Mesendoderm (in vitro differentiated cells): ENCODE measurements at regions not wholly inside any gene's neighbourhood (a gene's known extent, or its start where the extent isn't known, plus 50 kb on each side); places are given as distances from the start of the nearest gene placed in this dataset.

Source experiments
- DNase-seq: peaks from one replicate; pipeline ENCODE4 v3.0.0; 2013
- H2AK5ac ChIP-seq: 2 replicates; pipeline ENCODE4 v1.6.1; 2013; ENCODE audit warnings: low read length, inconsistent platforms
- H2BK120ac ChIP-seq: 2 replicates; pipeline ENCODE4 v1.6.1; 2013; ENCODE audit warnings: low read depth, mild to moderate bottlenecking, low read length, moderate library complexity, mixed read lengths
- H2BK15ac ChIP-seq: replicated peaks from 2 replicates; pipeline ENCODE4 v1.6.1; 2013; ENCODE audit warnings: low read depth, mild to moderate bottlenecking, moderate library complexity
- H2BK5ac ChIP-seq: 2 replicates; pipeline ENCODE4 v1.6.1; 2013; ENCODE audit warnings: low read length, inconsistent platforms
- H3K18ac ChIP-seq: 2 replicates; pipeline ENCODE4 v1.6.1; 2013; ENCODE audit warnings: mild to moderate bottlenecking, low read length, mixed read lengths
- H3K23ac ChIP-seq: one replicate; pipeline ENCODE4 v1.6.1; 2013; ENCODE audit warnings: low read length
- H3K27ac ChIP-seq: 2 replicates; pipeline ENCODE4 v1.5.1; 2013; ENCODE audit warnings: low read depth, mild to moderate bottlenecking, inconsistent platforms, low read length, moderate library complexity
- H3K27me3 ChIP-seq: 2 replicates; pipeline ENCODE4 v1.6.1; 2013; ENCODE audit warnings: low read length, control low read depth, mild to moderate bottlenecking, inconsistent platforms; ENCODE audit not compliant: insufficient read depth, poor library complexity
- H3K36me3 ChIP-seq: 2 replicates; pipeline ENCODE4 v1.6.1; 2013; ENCODE audit warnings: low read length, inconsistent platforms; ENCODE audit not compliant: control insufficient read depth, insufficient read depth
- H3K4ac ChIP-seq: one replicate; pipeline ENCODE4 v1.6.1; 2013; ENCODE audit warnings: low read depth, mild to moderate bottlenecking, low read length, moderate library complexity
- H3K4me1 ChIP-seq: 2 replicates; pipeline ENCODE4 v1.6.1; 2013; ENCODE audit warnings: low read depth, low read length, inconsistent platforms; ENCODE audit not compliant: control insufficient read depth
- H3K4me2 ChIP-seq: 2 replicates; pipeline ENCODE4 v1.6.1; 2013; ENCODE audit warnings: low read length
- H3K4me3 ChIP-seq: 2 replicates; pipeline ENCODE4 v1.5.1; 2013; ENCODE audit warnings: mild to moderate bottlenecking, low read length
- H3K56ac ChIP-seq: one replicate; pipeline ENCODE4 v1.6.1; 2013; ENCODE audit warnings: low read length
- H3K79me1 ChIP-seq: 2 replicates; pipeline ENCODE4 v1.6.1; 2013; ENCODE audit warnings: low read length, inconsistent platforms
- H3K79me2 ChIP-seq: 2 replicates; pipeline ENCODE4 v1.6.1; 2013; ENCODE audit warnings: mild to moderate bottlenecking, low read length; ENCODE audit not compliant: control insufficient read depth, insufficient read depth
- H3K9ac ChIP-seq: 2 replicates; pipeline ENCODE4 v1.6.1; 2013; ENCODE audit warnings: low read length, inconsistent platforms
- H4K5ac ChIP-seq: one replicate; pipeline ENCODE4 v1.6.1; 2013; ENCODE audit warnings: low read length
- H4K8ac ChIP-seq: one replicate; pipeline ENCODE4 v1.6.1; 2013; ENCODE audit warnings: low read depth, mild to moderate bottlenecking, control low read depth, low read length, moderate library complexity
- WGBS: extraction: QIAGEN DNeasy Blood & Tissue Kit; methylation state at CpG from one replicate; pipeline ENCODE4 v1.1.7; 2013; ENCODE audit warnings: low lambda C conversion rate, missing lambda C conversion rate; ENCODE audit not compliant: insufficient coverage; ENCODE audit errors: extremely low coverage; 5-methylcytosine and 5-hydroxymethylcytosine counted together

- WGBS: no CpG with 5 or more reads among the region's 2 CpGs
- no peak for DNase-seq
- Histone ChIP-seq H3K18ac (no peak overlapping the region), H3K36me3 (no peaks in the 10 kb centered on the region), H3K23ac (no peak overlapping the region), H4K8ac (no peak overlapping the region), H2BK120ac (no peak overlapping the region), H2BK5ac (no peak overlapping the region), H3K4me1 (peaks cover 2% of the 10 kb centered on the region), H2AK5ac (no peak overlapping the region), H3K79me2 (no peaks in the 10 kb centered on the region), H3K27ac (no peak overlapping the region), H3K4ac (no peak overlapping the region), H3K27me3 (no peaks in the 10 kb centered on the region), H2BK15ac (no peak overlapping the region), H3K4me2 (no peak overlapping the region), H3K79me1 (no peaks in the 10 kb centered on the region), H3K4me3 (no peak overlapping the region), H3K56ac (no peak overlapping the region), H4K5ac (no peak overlapping the region), H3K9ac (no peak overlapping the region)
These were observed 92.9 kb upstream of the SYNDIG1 start for GRCh38 chr20:24376311-24377099.

DNA sequence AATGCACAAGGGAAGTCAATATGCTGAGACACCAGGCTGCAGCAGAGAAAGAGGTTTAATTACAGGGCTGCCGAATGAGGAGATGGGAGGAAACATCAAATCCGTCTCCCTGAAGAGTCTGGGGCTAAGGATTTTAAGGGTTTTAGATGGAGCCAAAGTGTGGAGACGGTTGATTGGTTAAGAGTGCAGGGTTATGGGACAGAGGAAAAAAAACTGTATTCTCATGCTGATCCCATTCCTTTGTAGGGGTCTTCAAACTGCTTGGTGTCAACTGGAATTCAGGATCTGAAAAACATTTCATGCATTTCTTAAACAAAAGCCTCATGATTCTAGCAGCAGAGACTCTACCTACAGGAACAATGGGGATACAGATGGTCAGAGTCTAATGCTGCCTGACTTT, 96.1 kb upstream of the SYNDIG1 start:
- Histone ChIP-seq H2AK5ac (no peak overlapping the region), H2BK5ac (no peak overlapping the region), H2BK15ac (no peak overlapping the region), H3K56ac (no peak overlapping the region), H4K8ac (no peak overlapping the region), H3K4me2 (no peak overlapping the region), H3K79me1 (no peaks in the 10 kb centered on the region), H3K27me3 (no peaks in the 10 kb centered on the region), H3K27ac (no peak overlapping the region), H3K18ac (no peak overlapping the region), H3K79me2 (no peaks in the 10 kb centered on the region), H3K4ac (no peak overlapping the region), H3K9ac (no peak overlapping the region), H2BK120ac (no peak overlapping the region), H4K5ac (no peak overlapping the region), H3K23ac (no peak overlapping the region), H3K36me3 (no peaks in the 10 kb centered on the region), H3K4me1 (no peaks in the 10 kb centered on the region), H3K4me3 (no peak overlapping the region)
- no CpG with 5 or more reads among the region's 3 CpGs for WGBS
- no peak for DNase-seq

- Histone ChIP-seq H3K18ac (no peak overlapping the region), H4K8ac (no peak overlapping the region), H2BK15ac (no peak overlapping the region), H3K36me3 (no peaks in the 10 kb centered on the region), H3K4me3 (no peak overlapping the region), H3K4ac (no peak overlapping the region), H2BK5ac (no peak overlapping the region), H2BK120ac (no peak overlapping the region), H3K27ac (no peak overlapping the region), H3K56ac (no peak overlapping the region), H4K5ac (no peak overlapping the region), H3K79me1 (no peaks in the 10 kb centered on the region), H3K23ac (no peak overlapping the region), H2AK5ac (peak overlapping the region; percentile 18), H3K9ac (no peak overlapping the region), H3K27me3 (no peaks in the 10 kb centered on the region), H3K79me2 (no peaks in the 10 kb centered on the region), H3K4me1 (peaks cover 2% of the 10 kb centered on the region), H3K4me2 (no peak overlapping the region)
- no peak for DNase-seq
- WGBS: no CpG with 5 or more reads among the region's 7 CpGs
These were observed 98.3 kb upstream of the SYNDIG1 start for GRCh38 chr20:24370911-24371695.

DNA sequence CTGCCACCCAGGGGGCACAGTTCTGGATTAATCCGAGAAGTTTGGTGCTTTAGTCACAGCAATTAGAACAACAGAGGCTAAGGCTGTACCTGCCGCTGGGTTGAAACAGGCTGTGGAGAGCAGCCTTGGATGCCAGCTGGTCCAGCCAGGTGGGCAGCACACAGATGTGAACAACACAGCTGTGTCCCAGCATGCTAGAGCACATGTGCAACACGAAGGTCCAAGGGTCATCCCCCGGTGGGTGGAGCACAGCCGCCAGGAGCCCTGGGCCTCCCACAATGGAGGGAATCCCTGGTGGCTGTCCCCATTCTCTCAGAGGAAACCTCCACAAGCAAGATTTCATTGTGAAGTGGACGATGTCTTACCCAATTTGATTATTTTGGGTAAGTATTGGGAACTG, 99.2 kb upstream of the SYNDIG1 start:
- WGBS: no CpG with 5 or more reads among the region's 6 CpGs
- no peak overlapping the region for H3K27ac ChIP-seq
- H3K4ac ChIP-seq: no peak overlapping the region
- H3K27me3 ChIP-seq: no peaks in the 10 kb centered on the region
- H3K18ac ChIP-seq: no peak overlapping the region
- no peak overlapping the region for H4K5ac ChIP-seq
- no peaks in the 10 kb centered on the region for H3K36me3 ChIP-seq
- DNase-seq: no peak
- no peaks in the 10 kb centered on the region for H3K79me1 ChIP-seq
- H3K4me3 ChIP-seq: no peak overlapping the region
- H2BK15ac ChIP-seq: no peak overlapping the region
- no peak overlapping the region for H3K4me2 ChIP-seq
- no peak overlapping the region for H3K9ac ChIP-seq
- no peak overlapping the region for H2BK120ac ChIP-seq
- H2BK5ac ChIP-seq: no peak overlapping the region
- no peak overlapping the region for H3K56ac ChIP-seq
- H4K8ac ChIP-seq: no peak overlapping the region
- H2AK5ac ChIP-seq: no peak overlapping the region
- no peak overlapping the region for H3K23ac ChIP-seq
- no peaks in the 10 kb centered on the region for H3K79me2 ChIP-seq
- peaks cover 2% of the 10 kb centered on the region for H3K4me1 ChIP-seq

DNA sequence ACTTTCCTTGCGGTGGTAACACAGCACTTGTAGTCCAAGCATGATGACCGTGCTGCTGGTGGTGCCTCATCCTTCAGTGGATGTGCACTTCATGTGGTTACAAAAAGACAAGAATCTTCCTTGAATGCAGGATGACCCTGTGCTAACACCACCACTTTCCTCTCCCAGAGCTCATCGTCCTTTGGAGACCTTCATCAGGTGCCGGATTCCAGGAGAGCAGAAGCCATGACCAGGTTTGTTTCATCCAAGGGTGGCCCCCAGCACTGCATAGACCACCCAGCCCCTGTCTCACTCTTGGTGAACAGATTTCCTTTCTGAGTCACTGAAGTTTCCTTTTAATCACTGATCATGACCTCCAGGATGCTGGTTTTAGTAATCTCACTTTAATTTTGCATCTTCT, 101.2 kb upstream of the SYNDIG1 start:
- H3K27ac ChIP-seq: no peak overlapping the region
- no peak overlapping the region for H3K4me2 ChIP-seq
- no peaks in the 10 kb centered on the region for H3K36me3 ChIP-seq
- H4K8ac ChIP-seq: no peak overlapping the region
- no peaks in the 10 kb centered on the region for H3K79me2 ChIP-seq
- no peak overlapping the region for H3K18ac ChIP-seq
- WGBS: no CpG with 5 or more reads among the region's 4 CpGs
- H4K5ac ChIP-seq: no peak overlapping the region
- no peak overlapping the region for H3K4ac ChIP-seq
- peaks cover 9% of the 10 kb centered on the region for H3K4me1 ChIP-seq
- H3K56ac ChIP-seq: no peak overlapping the region
- no peaks in the 10 kb centered on the region for H3K27me3 ChIP-seq
- no peak overlapping the region for H2BK5ac ChIP-seq
- no peak overlapping the region for H3K9ac ChIP-seq
- DNase-seq: no peak
- no peak overlapping the region for H3K23ac ChIP-seq
- H2BK15ac ChIP-seq: no peak overlapping the region
- no peak overlapping the region for H2AK5ac ChIP-seq
- no peaks in the 10 kb centered on the region for H3K79me1 ChIP-seq
- no peak overlapping the region for H2BK120ac ChIP-seq
- H3K4me3 ChIP-seq: no peak overlapping the region
